Cardiac muscle cell (in vitro differentiated cells and primary cell): ENCODE measurements at regions not wholly inside any gene's neighbourhood (a gene's known extent, or its start where the extent isn't known, plus 50 kb on each side); places are given as distances from the start of the nearest gene placed in this dataset.

ENCODE experiments used
- DNase-seq, 2 donors: peaks; one replicate each; pipeline versions ENCODE4 v3.0.0 to v3.0.0-alpha.2; 2010 to 2017; ENCODE audit warnings: low read depth in 1 of 2, low spot score in 1 of 2
- H3K27ac ChIP-seq: fragments of 200-600 bp; sonication (generic); 2 replicates; pipeline ENCODE4 v1.5.1; 2016
- H3K27me3 ChIP-seq: fragments of 200-600 bp; sonication (generic); 2 replicates; pipeline ENCODE4 v1.6.0; 2016; ENCODE audit warnings: control low read depth
- H3K36me3 ChIP-seq: fragments of 200-600 bp; sonication (generic); 2 replicates; pipeline ENCODE4 v1.5.1; 2016; ENCODE audit warnings: control low read depth
- H3K4me1 ChIP-seq: fragments of 200-600 bp; sonication (generic); 2 replicates; pipeline ENCODE4 v1.8.1; 2017; ENCODE audit warnings: low read depth, mild to moderate bottlenecking, mixed run types
- H3K4me3 ChIP-seq: fragments of 200-600 bp; sonication (generic); 2 replicates; pipeline ENCODE4 v1.5.1; 2016; ENCODE audit warnings: mild to moderate bottlenecking
- H3K9me3 ChIP-seq: fragments of 200-600 bp; sonication (generic); 2 replicates; pipeline ENCODE4 v1.5.1; 2017; ENCODE audit warnings: low read depth, mild to moderate bottlenecking, control low read depth
- TF ChIP-seq, protein P1 (sequence below): IDR thresholded peaks from 2 replicates; pipeline ENCODE4 v1.5.1; 2012; ENCODE audit warnings: low read depth, mild to moderate bottlenecking, low read length

- TF ChIP-seq, protein P1, sequence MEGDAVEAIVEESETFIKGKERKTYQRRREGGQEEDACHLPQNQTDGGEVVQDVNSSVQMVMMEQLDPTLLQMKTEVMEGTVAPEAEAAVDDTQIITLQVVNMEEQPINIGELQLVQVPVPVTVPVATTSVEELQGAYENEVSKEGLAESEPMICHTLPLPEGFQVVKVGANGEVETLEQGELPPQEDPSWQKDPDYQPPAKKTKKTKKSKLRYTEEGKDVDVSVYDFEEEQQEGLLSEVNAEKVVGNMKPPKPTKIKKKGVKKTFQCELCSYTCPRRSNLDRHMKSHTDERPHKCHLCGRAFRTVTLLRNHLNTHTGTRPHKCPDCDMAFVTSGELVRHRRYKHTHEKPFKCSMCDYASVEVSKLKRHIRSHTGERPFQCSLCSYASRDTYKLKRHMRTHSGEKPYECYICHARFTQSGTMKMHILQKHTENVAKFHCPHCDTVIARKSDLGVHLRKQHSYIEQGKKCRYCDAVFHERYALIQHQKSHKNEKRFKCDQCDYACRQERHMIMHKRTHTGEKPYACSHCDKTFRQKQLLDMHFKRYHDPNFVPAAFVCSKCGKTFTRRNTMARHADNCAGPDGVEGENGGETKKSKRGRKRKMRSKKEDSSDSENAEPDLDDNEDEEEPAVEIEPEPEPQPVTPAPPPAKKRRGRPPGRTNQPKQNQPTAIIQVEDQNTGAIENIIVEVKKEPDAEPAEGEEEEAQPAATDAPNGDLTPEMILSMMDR: no peak
- Histone ChIP-seq H3K36me3 (no peaks in the 10 kb centered on the region), H3K27ac (no peak overlapping the region), H3K27me3 (no peaks in the 10 kb centered on the region), H3K4me1 (no peaks in the 10 kb centered on the region), H3K9me3 (no peaks in the 10 kb centered on the region), H3K4me3 (no peak overlapping the region)
- no peak for DNase-seq
These were observed 486.0 kb upstream of the LRRN3 start for GRCh38 chr7:110604885-110605284.

- Histone ChIP-seq H3K27ac (no peak overlapping the region), H3K27me3 (no peaks in the 10 kb centered on the region), H3K4me1 (no peaks in the 10 kb centered on the region), H3K36me3 (no peaks in the 10 kb centered on the region), H3K4me3 (no peak overlapping the region), H3K9me3 (no peaks in the 10 kb centered on the region)
- DNase-seq: no peak
- TF ChIP-seq, protein P1: no peak
These were observed 483.7 kb upstream of the LRRN3 start for GRCh38 chr7:110607050-110607857.

GRCh38 chr7:110609336-110609735, 481.6 kb upstream of the LRRN3 start:
- Histone ChIP-seq H3K9me3 (no peaks in the 10 kb centered on the region), H3K4me3 (no peak overlapping the region), H3K4me1 (no peaks in the 10 kb centered on the region), H3K36me3 (no peaks in the 10 kb centered on the region), H3K27me3 (no peaks in the 10 kb centered on the region), H3K27ac (no peak overlapping the region)
- TF ChIP-seq, protein P1: no peak
- DNase-seq: no peak

DNA sequence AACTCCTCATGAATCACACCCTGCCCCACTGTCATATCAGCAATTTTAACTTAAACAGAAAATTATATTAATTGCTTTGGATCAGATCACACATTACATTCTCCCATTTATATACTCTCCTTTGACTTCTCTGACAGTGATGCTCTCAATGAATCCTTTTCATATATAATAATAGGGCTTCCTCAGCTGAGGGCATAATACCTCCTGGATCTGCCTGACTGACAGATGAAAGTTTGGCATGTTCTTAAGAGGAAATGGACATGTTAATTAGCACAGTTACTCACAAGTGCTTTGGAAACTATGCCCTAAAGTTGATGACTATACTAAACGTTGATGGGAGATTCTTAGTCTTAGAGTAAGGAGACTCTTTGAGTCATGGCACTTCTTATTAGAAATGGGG, 478.2 kb upstream of the LRRN3 start:
- DNase-seq: no peak
- no peak overlapping the region for H3K27ac ChIP-seq
- H3K36me3 ChIP-seq: no peaks in the 10 kb centered on the region
- H3K9me3 ChIP-seq: no peaks in the 10 kb centered on the region
- TF ChIP-seq, protein P1: no peak
- no peaks in the 10 kb centered on the region for H3K27me3 ChIP-seq
- H3K4me1 ChIP-seq: no peaks in the 10 kb centered on the region
- H3K4me3 ChIP-seq: no peak overlapping the region
